IMR-90 (cell line): ENCODE measurements at regions not wholly inside any gene's neighbourhood (a gene's known extent, or its start where the extent isn't known, plus 50 kb on each side); places are given as distances from the start of the nearest gene placed in this dataset.

Source experiments
- BHLHE40 ChIP-seq: fragments of 150-350 bp; IDR thresholded peaks from 2 replicates; pipeline ENCODE4 v1.6.1; 2016; ENCODE audit warnings: mild to moderate bottlenecking, low read depth, low read length
- CEBPB ChIP-seq: IDR thresholded peaks from 2 replicates; pipeline ENCODE4 v1.6.1; 2012; ENCODE audit warnings: low read depth, low read length, improper control_type of control experiment
- CHD1 ChIP-seq: IDR thresholded peaks from 2 replicates; pipeline ENCODE4 v1.6.1; 2012; ENCODE audit warnings: low read depth, low read length, improper control_type of control experiment
- CTCF ChIP-seq: conservative IDR thresholded peaks from 2 replicates; pipeline ENCODE4 v1.5.1; 2012; ENCODE audit warnings: mild to moderate bottlenecking, low read depth, low read length, improper control_type of control experiment
- ELK1 ChIP-seq: fragments of 150-350 bp; IDR thresholded peaks from 2 replicates; pipeline ENCODE4 v1.6.1; 2016; ENCODE audit warnings: low read depth, mild to moderate bottlenecking, low read length, moderate library complexity, borderline replicate concordance
- MAFK ChIP-seq: IDR thresholded peaks from 2 replicates; pipeline ENCODE4 v1.6.1; 2012; ENCODE audit warnings: low read depth, low read length, improper control_type of control experiment
- MAZ ChIP-seq: IDR thresholded peaks from 2 replicates; pipeline ENCODE4 v1.6.1; 2012; ENCODE audit warnings: low read depth, mild to moderate bottlenecking, low read length, improper control_type of control experiment, moderate library complexity, borderline replicate concordance
- MXI1 ChIP-seq: IDR thresholded peaks from 2 replicates; pipeline ENCODE4 v1.6.1; 2012; ENCODE audit warnings: low read depth, mild to moderate bottlenecking, low read length, moderate library complexity, borderline replicate concordance
- NFE2L2 ChIP-seq: fragments of 150-350 bp; IDR thresholded peaks from 2 replicates; pipeline ENCODE4 v1.6.1; 2016; ENCODE audit warnings: low read depth, mild to moderate bottlenecking, low read length
- POLR2A ChIP-seq: IDR thresholded peaks from 2 replicates; pipeline ENCODE4 v1.6.1; 2012; ENCODE audit warnings: mild to moderate bottlenecking, low read depth, low read length
- RAD21 ChIP-seq: IDR thresholded peaks from 2 replicates; pipeline ENCODE4 v1.6.1; 2012; ENCODE audit warnings: low read length, improper control_type of control experiment
- RFX5 ChIP-seq: IDR thresholded peaks from 2 replicates; pipeline ENCODE4 v1.8.0; 2012; ENCODE audit warnings: low read depth, mild to moderate bottlenecking, low read length, moderate library complexity
- SMC3 ChIP-seq: fragments of 150-350 bp; IDR thresholded peaks from 2 replicates; pipeline ENCODE4 v1.6.1; 2016; ENCODE audit warnings: low read depth, mild to moderate bottlenecking, antibody characterized with exemption, low read length, moderate library complexity
- USF2 ChIP-seq: fragments of 150-350 bp; IDR thresholded peaks from 2 replicates; pipeline ENCODE4 v1.6.1; 2017; ENCODE audit warnings: mild to moderate bottlenecking, antibody characterized with exemption, low read length, low read depth

GRCh38 chr6:148657048-148657447, 89.8 kb upstream of the UST start:
- TF ChIP-seq NFE2L2 (no peak), CTCF (no peak), CHD1 (no peak), MXI1 (no peak), POLR2A (no peak), SMC3 (no peak), CEBPB (peak; percentile 95), BHLHE40 (no peak), RFX5 (no peak), RAD21 (no peak), ELK1 (no peak), MAFK (no peak), USF2 (no peak), MAZ (no peak)
